ENCODE measurements at regions not wholly inside any gene's neighbourhood (a gene's known extent, or its start where the extent isn't known, plus 50 kb on each side); places are given as distances from the start of the nearest gene placed in this dataset.

DNA sequence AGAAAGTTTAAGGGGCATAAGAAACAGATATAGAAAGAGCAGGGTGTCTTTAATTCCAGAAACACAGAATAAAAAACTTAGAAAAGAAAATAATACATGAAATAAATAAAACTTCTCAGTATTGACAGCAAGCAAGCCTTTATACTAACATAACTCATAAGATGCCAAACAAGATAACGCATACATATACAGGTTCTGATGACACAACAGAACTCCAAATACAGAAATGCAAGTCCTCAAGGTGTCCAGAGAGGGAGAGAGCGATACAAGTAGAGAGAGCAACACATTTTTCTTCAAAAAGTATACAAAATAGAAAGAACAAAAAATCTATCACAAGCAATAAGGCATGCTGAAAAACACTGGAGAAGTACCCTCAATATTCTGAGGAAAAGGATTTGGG, 314.6 kb upstream of the POM121L12 start:
- DNase-seq (ENCODE audit: low read depth), result no peak
- no peak overlapping the region for H3K4me3 ChIP-seq (replicated peaks; ENCODE audit: low read depth, low read length)
- TF ChIP-seq, protein P1, sequence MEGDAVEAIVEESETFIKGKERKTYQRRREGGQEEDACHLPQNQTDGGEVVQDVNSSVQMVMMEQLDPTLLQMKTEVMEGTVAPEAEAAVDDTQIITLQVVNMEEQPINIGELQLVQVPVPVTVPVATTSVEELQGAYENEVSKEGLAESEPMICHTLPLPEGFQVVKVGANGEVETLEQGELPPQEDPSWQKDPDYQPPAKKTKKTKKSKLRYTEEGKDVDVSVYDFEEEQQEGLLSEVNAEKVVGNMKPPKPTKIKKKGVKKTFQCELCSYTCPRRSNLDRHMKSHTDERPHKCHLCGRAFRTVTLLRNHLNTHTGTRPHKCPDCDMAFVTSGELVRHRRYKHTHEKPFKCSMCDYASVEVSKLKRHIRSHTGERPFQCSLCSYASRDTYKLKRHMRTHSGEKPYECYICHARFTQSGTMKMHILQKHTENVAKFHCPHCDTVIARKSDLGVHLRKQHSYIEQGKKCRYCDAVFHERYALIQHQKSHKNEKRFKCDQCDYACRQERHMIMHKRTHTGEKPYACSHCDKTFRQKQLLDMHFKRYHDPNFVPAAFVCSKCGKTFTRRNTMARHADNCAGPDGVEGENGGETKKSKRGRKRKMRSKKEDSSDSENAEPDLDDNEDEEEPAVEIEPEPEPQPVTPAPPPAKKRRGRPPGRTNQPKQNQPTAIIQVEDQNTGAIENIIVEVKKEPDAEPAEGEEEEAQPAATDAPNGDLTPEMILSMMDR (IDR thresholded peaks at IDR 0.05; ENCODE audit: low read length, missing control alignments), result no peak

DNA sequence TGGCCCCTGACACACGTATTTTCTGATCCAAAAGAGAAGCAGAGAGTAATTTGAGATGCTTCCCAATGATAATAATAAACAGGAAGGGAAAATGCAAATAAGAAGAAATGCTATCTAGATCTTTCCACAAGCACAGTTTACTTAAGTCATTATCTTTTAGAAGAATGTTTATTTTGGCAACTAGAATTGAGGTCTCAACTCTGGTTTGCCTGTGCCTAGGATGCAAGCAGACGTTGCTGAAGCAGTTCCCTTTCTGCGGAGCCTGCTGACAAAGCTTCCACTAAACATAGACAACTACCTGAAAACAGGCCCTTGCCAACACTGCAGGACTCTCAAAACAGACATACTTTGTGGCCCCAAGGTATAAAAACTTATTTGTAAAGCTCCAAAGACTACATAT, 315.8 kb upstream of the POM121L12 start:
- TF ChIP-seq, protein P1 (IDR thresholded peaks at IDR 0.05; ENCODE audit: low read length, missing control alignments), result no peak
- H3K4me3 ChIP-seq (replicated peaks; ENCODE audit: low read depth, low read length), result no peak overlapping the region
- no peak for DNase-seq (ENCODE audit: low read depth)

DNA sequence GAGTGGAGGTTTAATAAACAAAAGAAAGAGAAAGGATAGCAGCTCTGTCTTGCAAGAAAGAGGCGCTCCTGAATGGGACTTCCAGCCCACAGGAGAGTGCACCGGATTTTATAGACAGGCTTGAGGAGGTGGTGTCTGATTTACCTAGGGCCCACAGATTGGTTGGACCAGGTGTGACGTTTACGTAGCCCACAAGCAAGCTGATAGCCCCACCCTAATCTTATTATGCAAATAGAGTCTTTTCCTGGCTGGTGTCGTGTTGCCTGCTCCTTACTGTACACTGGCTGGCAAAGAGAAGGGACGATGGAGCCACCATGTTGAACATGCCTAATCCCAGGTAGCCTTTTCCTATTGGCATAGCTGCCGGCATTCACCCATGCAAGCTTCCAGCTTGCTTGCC, 319.7 kb upstream of the POM121L12 start:
- no peak for DNase-seq (ENCODE audit: low read depth)
- H3K4me3 ChIP-seq (replicated peaks; ENCODE audit: low read depth, low read length), result no peak overlapping the region
- TF ChIP-seq, protein P1 (IDR thresholded peaks at IDR 0.05; ENCODE audit: low read length, missing control alignments), result no peak

DNA sequence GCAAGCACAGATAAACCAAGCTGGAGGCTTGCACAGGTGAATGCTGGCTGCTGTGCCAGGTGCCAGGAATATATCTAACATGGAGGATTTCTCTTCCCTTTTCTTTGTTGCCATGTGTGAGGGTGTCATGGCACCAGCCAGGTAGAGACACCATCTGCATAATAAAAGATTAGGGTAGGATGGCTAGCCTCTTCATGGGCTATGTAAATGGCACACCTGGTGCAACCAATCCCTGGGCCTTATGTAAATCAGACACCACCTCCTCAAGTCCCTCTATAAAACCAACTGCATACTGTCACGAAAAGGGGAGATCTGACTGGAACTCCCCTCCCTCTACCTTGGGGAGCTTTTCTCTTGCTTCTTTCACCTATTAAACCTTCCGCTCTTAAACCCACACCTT, 322.5 kb upstream of the POM121L12 start:
- DNase-seq (ENCODE audit: low read depth), result no peak
- H3K4me3 ChIP-seq (replicated peaks; ENCODE audit: low read depth, low read length), result no peak overlapping the region
- TF ChIP-seq, protein P1 (IDR thresholded peaks at IDR 0.05; ENCODE audit: low read length, missing control alignments), result no peak

DNA sequence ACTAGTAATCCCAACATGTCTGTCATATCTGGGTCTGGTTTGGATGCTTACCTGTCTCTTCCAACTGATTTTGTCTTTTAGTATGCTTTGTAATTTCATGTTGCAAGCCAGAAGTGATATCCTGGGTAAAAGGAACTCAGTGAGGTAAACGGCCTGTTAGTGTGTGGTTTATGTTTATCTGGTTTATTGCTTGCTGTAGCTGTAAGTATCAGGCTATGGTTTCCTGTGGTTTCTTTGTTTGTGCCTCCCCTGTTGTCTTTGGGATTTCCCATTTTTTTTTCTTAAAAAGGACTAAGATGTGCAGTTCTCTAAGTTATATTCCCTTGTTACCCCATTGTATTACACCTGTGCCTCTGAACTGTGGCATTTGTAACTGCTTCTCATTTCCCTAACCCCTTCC, 323.5 kb upstream of the POM121L12 start:
- TF ChIP-seq, protein P1 (IDR thresholded peaks at IDR 0.05; ENCODE audit: low read length, missing control alignments), result no peak
- no peak overlapping the region for H3K4me3 ChIP-seq (replicated peaks; ENCODE audit: low read depth, low read length)
- DNase-seq (ENCODE audit: low read depth), result no peak

DNA sequence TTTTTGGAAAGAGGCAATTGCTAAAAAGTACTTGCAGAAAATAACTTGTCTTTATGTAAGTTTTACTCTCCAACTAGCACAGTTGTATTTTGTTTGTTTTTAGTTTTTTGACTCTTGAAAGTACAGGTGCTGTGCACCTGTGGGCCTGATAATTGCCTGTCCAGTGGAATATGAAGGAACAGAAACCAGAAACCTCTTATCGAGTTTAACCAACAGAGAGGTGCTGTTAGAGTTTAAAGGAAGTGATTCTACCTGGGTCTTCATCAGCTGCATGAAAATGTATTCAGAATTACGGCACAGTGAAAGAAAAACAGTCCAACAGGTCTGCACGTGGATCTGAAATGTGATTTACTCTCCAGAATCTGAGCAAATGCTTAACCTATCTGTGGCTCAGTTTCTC, 326.6 kb upstream of the POM121L12 start:
- TF ChIP-seq, protein P1 (IDR thresholded peaks at IDR 0.05; ENCODE audit: low read length, missing control alignments), result no peak
- DNase-seq (ENCODE audit: low read depth), result no peak
- H3K4me3 ChIP-seq (replicated peaks; ENCODE audit: low read depth, low read length), result no peak overlapping the region

DNA sequence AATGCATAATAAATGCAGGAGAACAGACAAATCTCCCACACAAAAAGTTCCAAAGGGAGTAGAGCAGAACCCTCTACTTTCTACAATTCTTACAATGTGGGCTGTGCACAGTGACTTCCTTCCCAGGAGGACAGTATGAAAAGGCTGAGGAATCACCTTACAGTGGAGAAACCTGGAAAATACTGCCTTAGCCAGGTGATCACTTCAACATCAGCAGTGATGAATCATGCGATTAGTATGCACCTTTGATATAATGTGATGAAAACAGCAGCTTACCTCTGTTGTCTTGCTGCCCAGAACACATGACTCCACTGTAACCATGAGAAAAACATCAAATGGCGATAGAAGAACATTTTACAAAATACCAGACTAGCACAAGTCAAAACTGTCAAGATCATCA, 329.7 kb upstream of the POM121L12 start:
- H3K4me3 ChIP-seq (replicated peaks; ENCODE audit: low read depth, low read length), result no peak overlapping the region
- no peak for DNase-seq (ENCODE audit: low read depth)
- TF ChIP-seq, protein P1 (IDR thresholded peaks at IDR 0.05; ENCODE audit: low read length, missing control alignments), result no peak
